OCI-LY1 (cell line): ENCODE measurements at regions not wholly inside any gene's neighbourhood (a gene's known extent, or its start where the extent isn't known, plus 50 kb on each side); places are given as distances from the start of the nearest gene placed in this dataset.

Experiments
- H2AFZ ChIP-seq: fragments of 200-600 bp; sonication (generic), shearing (Covaris generic); 2 replicates; pipeline ENCODE4 v1.6.0; 2014; ENCODE audit warnings: antibody characterized with exemption, mild to moderate bottlenecking, low read length
- H3F3A ChIP-seq: fragments of 200-600 bp; sonication (generic), shearing (Covaris generic); 2 replicates; pipeline ENCODE4 v1.6.0; 2014; ENCODE audit warnings: mild to moderate bottlenecking, antibody characterized with exemption, low read length, moderate library complexity; ENCODE audit not compliant: insufficient read depth
- H3K27ac ChIP-seq: fragments of 200-600 bp; sonication (generic); 2 replicates; pipeline ENCODE4 v1.5.1; 2014; ENCODE audit warnings: low read length, mixed run types, mild to moderate bottlenecking, low read depth; ENCODE audit not compliant: poor library complexity, severe bottlenecking
- H3K27me3 ChIP-seq: fragments of 200-600 bp; sonication (generic); 2 replicates; pipeline ENCODE4 v1.6.0; 2014; ENCODE audit warnings: antibody characterized with exemption, mild to moderate bottlenecking, low read length, moderate library complexity; ENCODE audit not compliant: insufficient read depth
- H3K36me3 ChIP-seq: fragments of 200-600 bp; sonication (generic); 2 replicates; pipeline ENCODE4 v1.6.1; 2014; ENCODE audit warnings: mild to moderate bottlenecking, antibody characterized with exemption, low read length, moderate library complexity, mixed read lengths; ENCODE audit not compliant: insufficient read depth
- H3K4me1 ChIP-seq: fragments of 200-600 bp; sonication (generic); 2 replicates; pipeline ENCODE4 v1.5.1; 2014; ENCODE audit warnings: mild to moderate bottlenecking, low read length, moderate library complexity; ENCODE audit not compliant: insufficient read depth, severe bottlenecking
- H3K4me2 ChIP-seq: fragments of 200-600 bp; sonication (generic), shearing (Covaris generic); 2 replicates; pipeline ENCODE4 v1.6.1; 2014; ENCODE audit warnings: low read length
- H3K4me3 ChIP-seq: fragments of 200-600 bp; sonication (generic); 2 replicates; pipeline ENCODE4 v1.5.1; 2014; ENCODE audit warnings: low read length, low read depth, mild to moderate bottlenecking, mixed read lengths; ENCODE audit not compliant: poor library complexity, severe bottlenecking
- H3K79me2 ChIP-seq: fragments of 200-600 bp; shearing (Covaris generic); 2 replicates; pipeline ENCODE4 v1.6.1; 2016; ENCODE audit warnings: mixed run types, low read length, mixed read lengths; ENCODE audit not compliant: insufficient read depth
- H3K9ac ChIP-seq: fragments of 200-600 bp; sonication (generic), shearing (Covaris generic); 2 replicates; pipeline ENCODE4 v1.6.1; 2014; ENCODE audit warnings: mild to moderate bottlenecking, low read length, mixed read lengths
- H3K9me2 ChIP-seq: fragments of 200-600 bp; sonication (generic), shearing (Covaris generic); 2 replicates; pipeline ENCODE4 v1.6.1; 2014; ENCODE audit warnings: low read depth, mild to moderate bottlenecking, low read length, mixed read lengths
- H3K9me3 ChIP-seq: fragments of 200-600 bp; shearing (Covaris generic); 2 replicates; pipeline ENCODE4 v1.6.1; 2014; ENCODE audit warnings: low read length, mixed read lengths
- H4K20me1 ChIP-seq: fragments of 200-600 bp; sonication (generic), shearing (Covaris generic); 2 replicates; pipeline ENCODE4 v1.6.0; 2016; ENCODE audit warnings: mild to moderate bottlenecking, low read length; ENCODE audit not compliant: insufficient read depth
- CTCF ChIP-seq: fragments of 200-600 bp; sonication (generic), shearing (Covaris generic); IDR thresholded peaks from 2 replicates; pipeline ENCODE4 v1.5.1; 2017; ENCODE audit warnings: mild to moderate bottlenecking, antibody characterized with exemption, low read length, moderate library complexity, mixed read lengths
- EZH2 ChIP-seq: fragments of 200-600 bp; sonication (generic), shearing (Covaris generic); IDR thresholded peaks from 2 replicates; pipeline ENCODE4 v1.8.0; 2017; ENCODE audit warnings: borderline replicate concordance, mixed run types, mild to moderate bottlenecking, antibody characterized with exemption, low read length, moderate library complexity, mixed read lengths

GRCh38 chr2:64324746-64325410, 129.1 kb upstream of the LGALSL start:
- Histone ChIP-seq H3K27ac (no peak overlapping the region), H3K79me2 (no peaks in the 10 kb centered on the region), H3K4me1 (peaks cover 33% of the 10 kb centered on the region), H3K27me3 (0 out of 2 replicates have a peak, but pooled peaks cover 6% of the 10 kb centered on the region), H3K9ac (no peak overlapping the region), H2AFZ (no peak overlapping the region), H3K4me2 (no peak overlapping the region), H4K20me1 (no peaks in the 10 kb centered on the region), H3K9me2 (no peaks in the 10 kb centered on the region), H3F3A (no peaks in the 10 kb centered on the region), H3K36me3 (no peaks in the 10 kb centered on the region), H3K9me3 (no peaks in the 10 kb centered on the region), H3K4me3 (no peak overlapping the region)
- TF ChIP-seq CTCF: no peak
- no peak for TF ChIP-seq EZH2

- Histone ChIP-seq H2AFZ (no peak overlapping the region), H3K9ac (no peak overlapping the region), H3K9me2 (no peaks in the 10 kb centered on the region), H3K27me3 (0 out of 2 replicates have a peak, but pooled peaks cover 6% of the 10 kb centered on the region), H3K79me2 (no peaks in the 10 kb centered on the region), H3K4me1 (peaks cover 33% of the 10 kb centered on the region), H3K4me2 (no peak overlapping the region), H3F3A (no peaks in the 10 kb centered on the region), H3K4me3 (no peak overlapping the region), H3K36me3 (no peaks in the 10 kb centered on the region), H3K27ac (peak overlapping the region; percentile 24), H3K9me3 (no peaks in the 10 kb centered on the region), H4K20me1 (no peaks in the 10 kb centered on the region)
- no peak for TF ChIP-seq CTCF
- no peak for TF ChIP-seq EZH2
Measured at GRCh38 chr2:64325477-64325851, 128.5 kb upstream of the LGALSL start.

- Histone ChIP-seq H3K9me2 (no peaks in the 10 kb centered on the region), H3K36me3 (no peaks in the 10 kb centered on the region), H3K4me2 (peak overlapping the region; percentile 45), H3F3A (no peaks in the 10 kb centered on the region), H3K79me2 (no peaks in the 10 kb centered on the region), H2AFZ (no peak overlapping the region), H3K27ac (peak overlapping the region; percentile 63), H3K4me1 (peaks cover 37% of the 10 kb centered on the region), H3K9ac (no peak overlapping the region; the same call in 1 of the 2 replicates), H4K20me1 (no peaks in the 10 kb centered on the region), H3K4me3 (no peak overlapping the region), H3K9me3 (no peaks in the 10 kb centered on the region), H3K27me3 (0 out of 2 replicates have a peak, but pooled peaks cover 6% of the 10 kb centered on the region)
- TF ChIP-seq CTCF (no peak), EZH2 (no peak)
Measured at GRCh38 chr2:64325852-64326577, 127.9 kb upstream of the LGALSL start.
